HG03025 (cell line): ENCODE measurements at regions not wholly inside any gene's neighbourhood (a gene's known extent, or its start where the extent isn't known, plus 50 kb on each side); places are given as distances from the start of the nearest gene placed in this dataset.

Experiments
- ATAC-seq: cut with Tn5 transposase; IDR thresholded peaks from one replicate; pipeline ENCODE4 v1.9.1; 2021; ENCODE audit warnings: mild to moderate bottlenecking, moderate library complexity; ENCODE audit not compliant: unreplicated experiment, low FRiP score

- ATAC-seq: no peak
These were observed 175.7 kb upstream of the SLC25A13 start for GRCh38 chr7:96497567-96497966.

- ATAC-seq: no peak
These were observed 173.9 kb upstream of the SLC25A13 start for GRCh38 chr7:96495751-96496216.

GRCh38 chr7:96486681-96487080 is 164.8 kb upstream of the SLC25A13 start:
- ATAC-seq: no peak

- ATAC-seq: no peak
These were observed 162.9 kb upstream of the SLC25A13 start for GRCh38 chr7:96484845-96485244.

- no peak for ATAC-seq
These were observed 162.2 kb upstream of the SLC25A13 start for GRCh38 chr7:96484091-96484490.

GRCh38 chr7:96481796-96482195 is 159.9 kb upstream of the SLC25A13 start:
- ATAC-seq: no peak

- ATAC-seq: no peak
These were observed 157.2 kb upstream of the SLC25A13 start for GRCh38 chr7:96479015-96479645.

- no peak for ATAC-seq
These were observed 149.7 kb upstream of the SLC25A13 start for GRCh38 chr7:96471606-96472005.

- no peak for ATAC-seq
These were observed 130.2 kb upstream of the SLC25A13 start for GRCh38 chr7:96452146-96452545.

GRCh38 chr7:96449094-96449493 is 127.2 kb upstream of the SLC25A13 start:
- ATAC-seq: no peak

GRCh38 chr7:96447109-96447645 is 125.3 kb upstream of the SLC25A13 start:
- no peak for ATAC-seq

- no peak for ATAC-seq
These were observed 119.7 kb upstream of the SLC25A13 start for GRCh38 chr7:96441436-96442084.

- no peak for ATAC-seq
These were observed 118.4 kb upstream of the SLC25A13 start for GRCh38 chr7:96440328-96440727.

GRCh38 chr7:96436880-96437279 is 115.0 kb upstream of the SLC25A13 start:
- ATAC-seq: no peak

GRCh38 chr7:96430356-96430755 is 108.5 kb upstream of the SLC25A13 start:
- ATAC-seq: no peak

GRCh38 chr7:96427143-96427542 is 105.2 kb upstream of the SLC25A13 start:
- ATAC-seq: no peak

- ATAC-seq: no peak
These were observed 104.8 kb upstream of the SLC25A13 start for GRCh38 chr7:96426685-96427084.

- ATAC-seq: no peak
These were observed 104.1 kb upstream of the SLC25A13 start for GRCh38 chr7:96426027-96426426.

- ATAC-seq: no peak
These were observed 102.5 kb upstream of the SLC25A13 start for GRCh38 chr7:96424411-96424810.

GRCh38 chr7:96422388-96422787 is 100.5 kb upstream of the SLC25A13 start:
- ATAC-seq: no peak

- no peak for ATAC-seq
These were observed 96.7 kb upstream of the SLC25A13 start for GRCh38 chr7:96418581-96418980.

- no peak for ATAC-seq
These were observed 95.9 kb upstream of the SLC25A13 start for GRCh38 chr7:96417784-96418183.
